Astrocyte (in vitro differentiated cells and primary cell): ENCODE measurements at regions not wholly inside any gene's neighbourhood (a gene's known extent, or its start where the extent isn't known, plus 50 kb on each side); places are given as distances from the start of the nearest gene placed in this dataset.

ENCODE experiments used
- DNase-seq: peaks from one replicate; pipeline ENCODE4 v3.0.0-alpha.2; 2010; ENCODE audit warnings: low read depth
- FAIRE-seq: peaks from 2 replicates; lab custom pipeline; 2011; peaks lifted over from hg19 to GRCh38; lab: Jason Lieb, UNC
- H2AFZ ChIP-seq: 2 replicates; pipeline ENCODE4 v1.6.0; 2012; ENCODE audit warnings: low read depth, low read length, inconsistent platforms
- H3K27ac ChIP-seq: 2 replicates; pipeline ENCODE4 v1.5.1; 2011; ENCODE audit warnings: low read depth, low read length, inconsistent platforms
- H3K27me3 ChIP-seq: 2 replicates; pipeline ENCODE4 v1.6.0; 2011; ENCODE audit warnings: low read length, inconsistent platforms; ENCODE audit not compliant: insufficient read depth
- H3K36me3 ChIP-seq: 2 replicates; pipeline ENCODE4 v1.5.1; 2011; ENCODE audit warnings: low read length, inconsistent platforms; ENCODE audit not compliant: insufficient read depth
- H3K4me1 ChIP-seq: 2 replicates; pipeline ENCODE4 v1.5.1; 2011; ENCODE audit warnings: low read length, inconsistent platforms; ENCODE audit not compliant: insufficient read depth
- H3K4me2 ChIP-seq: 2 replicates; pipeline ENCODE4 v1.6.0; 2012; ENCODE audit warnings: low read length, inconsistent platforms
- H3K4me3 ChIP-seq: 2 replicates; pipeline ENCODE4 v1.5.1; 2011; ENCODE audit warnings: low read depth, mild to moderate bottlenecking, low read length, inconsistent platforms; ENCODE audit not compliant: insufficient read depth
- H3K79me2 ChIP-seq: 2 replicates; pipeline ENCODE4 v1.6.0; 2012; ENCODE audit warnings: mild to moderate bottlenecking, low read length, inconsistent platforms; ENCODE audit not compliant: insufficient read depth
- H3K9ac ChIP-seq: 2 replicates; pipeline ENCODE4 v1.6.0; 2012; ENCODE audit warnings: mild to moderate bottlenecking, low read length, inconsistent platforms
- H3K9me3 ChIP-seq: 2 replicates; pipeline ENCODE4 v1.5.1; 2012; ENCODE audit warnings: low read depth, mild to moderate bottlenecking, low read length, inconsistent platforms; ENCODE audit not compliant: insufficient read depth
- H4K20me1 ChIP-seq: 2 replicates; pipeline ENCODE4 v1.6.0; 2012; ENCODE audit warnings: low read length, inconsistent platforms; ENCODE audit not compliant: insufficient read depth
- H3K27ac Mint-ChIP-seq: one replicate; pipeline ENCODE4 v1.8.0; 2021; ENCODE audit warnings: mild to moderate bottlenecking, mixed read lengths; ENCODE audit not compliant: unreplicated experiment
- H3K27me3 Mint-ChIP-seq: one replicate; pipeline ENCODE4 v1.8.0; 2021; ENCODE audit warnings: low read depth, mixed read lengths; ENCODE audit not compliant: unreplicated experiment
- H3K36me3 Mint-ChIP-seq: one replicate; pipeline ENCODE4 v1.8.0; 2021; ENCODE audit warnings: low read depth, mixed read lengths; ENCODE audit not compliant: unreplicated experiment
- H3K4me1 Mint-ChIP-seq: one replicate; pipeline ENCODE4 v1.8.0; 2021; ENCODE audit warnings: low read depth, mixed read lengths; ENCODE audit not compliant: unreplicated experiment
- H3K4me3 Mint-ChIP-seq: one replicate; pipeline ENCODE4 v1.8.0; 2021; ENCODE audit warnings: mild to moderate bottlenecking, moderate library complexity, mixed read lengths; ENCODE audit not compliant: unreplicated experiment
- H3K9me3 Mint-ChIP-seq: one replicate; pipeline ENCODE4 v1.8.0; 2021; ENCODE audit warnings: mild to moderate bottlenecking, mixed read lengths; ENCODE audit not compliant: unreplicated experiment
- EZH2 ChIP-seq: IDR thresholded peaks from 2 replicates; pipeline ENCODE4 v1.6.1; 2012; ENCODE audit warnings: mild to moderate bottlenecking, low read length, inconsistent platforms; ENCODE audit not compliant: insufficient read depth
- TF ChIP-seq, protein P1 (sequence below): IDR thresholded peaks from 2 replicates; pipeline ENCODE4 v1.5.1; 2011; ENCODE audit warnings: low read depth, mild to moderate bottlenecking, inconsistent platforms, low read length, moderate library complexity; ENCODE audit not compliant: insufficient read depth

- peaks cover 4% of the 10 kb centered on the region for H3K4me1 Mint-ChIP-seq
- H3K27ac ChIP-seq = no peak overlapping the region
- DNase-seq (no peak), FAIRE-seq (no peak)
- no peaks in the 10 kb centered on the region for H3K36me3 ChIP-seq
- H3K36me3 Mint-ChIP-seq = no peaks in the 10 kb centered on the region
- H3K4me3 ChIP-seq = no peak overlapping the region
- no peak overlapping the region for H3K27ac Mint-ChIP-seq
- H3K9me3 Mint-ChIP-seq = peaks cover 4% of the 10 kb centered on the region
- H3K4me3 Mint-ChIP-seq = no peak overlapping the region
- H2AFZ ChIP-seq = no peak overlapping the region
- no peaks in the 10 kb centered on the region for H3K4me1 ChIP-seq
- H3K4me2 ChIP-seq = no peak overlapping the region
- no peaks in the 10 kb centered on the region for H4K20me1 ChIP-seq
- H3K27me3 Mint-ChIP-seq = peaks cover 11% of the 10 kb centered on the region
- H3K79me2 ChIP-seq = no peaks in the 10 kb centered on the region
- H3K27me3 ChIP-seq = no peaks in the 10 kb centered on the region
- no peak for TF ChIP-seq EZH2
- TF ChIP-seq, protein P1, sequence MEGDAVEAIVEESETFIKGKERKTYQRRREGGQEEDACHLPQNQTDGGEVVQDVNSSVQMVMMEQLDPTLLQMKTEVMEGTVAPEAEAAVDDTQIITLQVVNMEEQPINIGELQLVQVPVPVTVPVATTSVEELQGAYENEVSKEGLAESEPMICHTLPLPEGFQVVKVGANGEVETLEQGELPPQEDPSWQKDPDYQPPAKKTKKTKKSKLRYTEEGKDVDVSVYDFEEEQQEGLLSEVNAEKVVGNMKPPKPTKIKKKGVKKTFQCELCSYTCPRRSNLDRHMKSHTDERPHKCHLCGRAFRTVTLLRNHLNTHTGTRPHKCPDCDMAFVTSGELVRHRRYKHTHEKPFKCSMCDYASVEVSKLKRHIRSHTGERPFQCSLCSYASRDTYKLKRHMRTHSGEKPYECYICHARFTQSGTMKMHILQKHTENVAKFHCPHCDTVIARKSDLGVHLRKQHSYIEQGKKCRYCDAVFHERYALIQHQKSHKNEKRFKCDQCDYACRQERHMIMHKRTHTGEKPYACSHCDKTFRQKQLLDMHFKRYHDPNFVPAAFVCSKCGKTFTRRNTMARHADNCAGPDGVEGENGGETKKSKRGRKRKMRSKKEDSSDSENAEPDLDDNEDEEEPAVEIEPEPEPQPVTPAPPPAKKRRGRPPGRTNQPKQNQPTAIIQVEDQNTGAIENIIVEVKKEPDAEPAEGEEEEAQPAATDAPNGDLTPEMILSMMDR = no peak
- no peak overlapping the region for H3K9ac ChIP-seq
- peaks cover 2% of the 10 kb centered on the region for H3K9me3 ChIP-seq
Measured at GRCh38 chr2:21356086-21356856, 232.5 kb downstream of the TDRD15 start.

DNA sequence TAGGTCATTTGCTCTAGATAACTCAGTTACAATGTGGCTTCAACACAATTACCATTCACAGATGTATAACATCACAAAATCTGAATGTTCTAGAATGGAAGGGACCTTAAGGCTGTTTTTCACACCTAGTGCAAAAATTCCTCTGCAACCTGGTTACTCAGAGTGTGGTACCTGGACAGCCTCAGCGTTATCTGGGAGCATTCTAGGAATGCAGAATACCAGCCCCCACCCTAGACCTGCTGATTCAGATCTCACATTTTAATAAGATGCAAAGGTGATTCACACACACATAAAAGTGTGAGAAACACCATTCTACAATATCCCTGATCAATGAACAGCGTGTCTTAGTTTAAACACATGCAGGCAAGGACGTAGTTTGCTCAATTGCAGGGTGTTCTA is 233.1 kb downstream of the TDRD15 start:
- Histone ChIP-seq H3K36me3 (no peaks in the 10 kb centered on the region), H3K9me3 (peaks cover 2% of the 10 kb centered on the region), H3K27ac (no peak overlapping the region), H3K4me2 (no peak overlapping the region), H3K4me1 (no peaks in the 10 kb centered on the region), H3K27me3 (no peaks in the 10 kb centered on the region), H2AFZ (no peak overlapping the region), H3K9ac (no peak overlapping the region), H3K4me3 (no peak overlapping the region), H3K79me2 (no peaks in the 10 kb centered on the region), H4K20me1 (no peaks in the 10 kb centered on the region)
- TF ChIP-seq EZH2 = no peak
- H3K4me3 Mint-ChIP-seq = no peak overlapping the region
- no peaks in the 10 kb centered on the region for H3K36me3 Mint-ChIP-seq
- DNase-seq (no peak), FAIRE-seq (no peak)
- H3K4me1 Mint-ChIP-seq = peaks cover 5% of the 10 kb centered on the region
- no peak overlapping the region for H3K27ac Mint-ChIP-seq
- H3K9me3 Mint-ChIP-seq = peaks cover 4% of the 10 kb centered on the region
- H3K27me3 Mint-ChIP-seq = peaks cover 8% of the 10 kb centered on the region

DNA sequence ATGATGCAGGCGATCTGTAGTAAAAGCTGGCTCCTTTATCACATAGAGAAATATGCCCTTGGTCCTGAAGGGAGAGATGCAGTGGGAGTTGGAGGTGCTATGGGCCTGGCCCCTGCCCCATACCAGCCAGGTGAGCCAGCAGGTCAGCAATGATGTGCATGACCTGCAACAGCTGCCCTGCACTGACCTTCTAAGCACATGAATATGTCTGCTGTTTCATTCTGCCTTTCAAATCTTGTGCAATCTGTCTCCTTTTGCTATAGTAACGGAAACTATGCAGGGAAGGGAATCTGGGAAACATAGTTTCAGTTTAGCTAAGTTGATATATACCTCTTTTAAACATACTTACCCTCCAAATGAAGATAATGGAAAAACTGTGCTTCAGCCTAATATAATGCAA is 235.2 kb downstream of the TDRD15 start:
- DNase-seq = no peak

More for the DNA sequence above, 235.2 kb downstream of the TDRD15 start:
- Mint-ChIP-seq H3K9me3 (peaks cover 6% of the 10 kb centered on the region), H3K27me3 (peaks cover 8% of the 10 kb centered on the region), H3K36me3 (no peaks in the 10 kb centered on the region), H3K27ac (no peak overlapping the region), H3K4me1 (peaks cover 8% of the 10 kb centered on the region), H3K4me3 (no peak overlapping the region)
- no peak overlapping the region for H3K27ac ChIP-seq
- no peaks in the 10 kb centered on the region for H3K4me1 ChIP-seq
- H3K79me2 ChIP-seq = no peaks in the 10 kb centered on the region
- TF ChIP-seq EZH2 = no peak
- TF ChIP-seq, protein P1 = no peak
- H3K9me3 ChIP-seq = peaks cover 2% of the 10 kb centered on the region
- no peak overlapping the region for H3K4me2 ChIP-seq
- H2AFZ ChIP-seq = no peak overlapping the region
- H3K4me3 ChIP-seq = no peak overlapping the region
- H3K9ac ChIP-seq = no peak overlapping the region
- no peaks in the 10 kb centered on the region for H4K20me1 ChIP-seq
- H3K27me3 ChIP-seq = no peaks in the 10 kb centered on the region
- no peak for FAIRE-seq
- no peaks in the 10 kb centered on the region for H3K36me3 ChIP-seq
